ENCODE measurements at regions not wholly inside any gene's neighbourhood (a gene's known extent, or its start where the extent isn't known, plus 50 kb on each side); places are given as distances from the start of the nearest gene placed in this dataset.
"Not testable (repeated sequence)": the region's sequence is repeated elsewhere in the genome, so short reads cannot be mapped to it uniquely, and the experiment has no call there.

- ChIA-PET POLR2A (no interaction called here), CTCF (interaction anchor here (1.2 to 2.8 kb wide), 5 partner anchors 9 to 22 kb away, joined by 3 to 12 read pairs (median 9); no protein-coding TSS in a partner anchor)
- TF ChIP-seq CTCF (IDR thresholded peaks at IDR 0.05; ENCODE audit: control extremely low read depth, extremely low read depth, low read depth, missing control alignments), result no peak
- DNase-seq (ENCODE audit: extremely low spot score), result no peak
Observed at GRCh38 chr2:204160989-204161388, 224.4 kb downstream of the ICOS start.

GRCh38 chr2:204161886-204162285 lies 225.3 kb downstream of the ICOS start:
- ChIA-PET POLR2A (no interaction called here), CTCF (interaction anchor here (1.2 to 2.8 kb wide), 4 partner anchors 8 to 95 kb away, joined by 3 to 12 read pairs (median 8); no protein-coding TSS in a partner anchor)
- TF ChIP-seq CTCF (IDR thresholded peaks at IDR 0.05; ENCODE audit: control extremely low read depth, extremely low read depth, low read depth, missing control alignments), result no peak
- DNase-seq (ENCODE audit: extremely low spot score), result no peak

DNA sequence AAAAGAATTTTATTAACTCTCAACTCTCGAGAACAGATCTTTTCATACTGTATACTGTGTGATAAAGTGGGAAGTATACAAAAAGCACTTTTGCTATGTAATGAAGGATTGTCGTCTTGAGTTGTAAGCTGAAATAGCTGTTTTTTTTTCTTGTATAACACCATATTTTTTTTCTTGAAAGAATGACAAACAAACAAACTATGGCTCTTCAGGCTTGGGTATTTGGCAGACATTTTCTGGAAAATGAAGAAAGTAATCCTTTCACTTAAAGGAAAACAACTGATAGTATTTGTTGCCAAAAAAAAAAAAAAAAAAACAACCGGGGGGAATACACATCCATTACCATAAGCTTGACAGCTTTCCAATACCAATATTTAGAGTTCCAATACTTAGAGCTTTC lies 230.4 kb downstream of the ICOS start:
- no peak for DNase-seq (ENCODE audit: extremely low spot score)
- ChIA-PET CTCF (interaction anchor here (0.7 to 3.4 kb wide), 4 partner anchors 11 to 95 kb away, joined by 3 to 22 read pairs (median 4); no protein-coding TSS in a partner anchor), POLR2A (no interaction called here)
- TF ChIP-seq CTCF (IDR thresholded peaks at IDR 0.05; ENCODE audit: control extremely low read depth, extremely low read depth, low read depth, missing control alignments), result no peak

DNA sequence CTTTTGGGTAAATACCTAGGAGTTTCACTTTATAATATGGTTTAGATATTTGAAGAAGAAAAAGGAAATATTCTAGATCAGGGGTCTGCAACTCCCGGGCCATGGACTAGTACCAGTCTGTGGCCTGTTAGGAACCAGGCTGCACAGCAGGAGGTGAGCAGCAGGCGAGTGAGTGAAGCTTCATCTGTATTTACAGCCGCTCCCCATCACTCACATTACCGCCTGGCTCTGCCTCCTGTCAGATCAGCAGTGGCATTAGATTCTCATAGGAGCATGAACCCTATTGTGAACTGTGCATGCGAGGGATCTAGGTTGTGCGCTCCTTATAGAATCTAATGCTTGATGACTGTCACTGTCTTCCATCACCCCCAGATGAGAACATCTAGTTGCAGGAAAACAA lies 231.1 kb downstream of the ICOS start:
- POLR2A ChIA-PET; DNase-seq (ENCODE audit: extremely low spot score): not testable (repeated sequence)
- CTCF ChIA-PET, result interaction anchor here (1.0 to 3.4 kb wide), 2 partner anchors 9 to 10 kb away, joined by 3 to 22 read pairs; no protein-coding TSS in a partner anchor

DNA sequence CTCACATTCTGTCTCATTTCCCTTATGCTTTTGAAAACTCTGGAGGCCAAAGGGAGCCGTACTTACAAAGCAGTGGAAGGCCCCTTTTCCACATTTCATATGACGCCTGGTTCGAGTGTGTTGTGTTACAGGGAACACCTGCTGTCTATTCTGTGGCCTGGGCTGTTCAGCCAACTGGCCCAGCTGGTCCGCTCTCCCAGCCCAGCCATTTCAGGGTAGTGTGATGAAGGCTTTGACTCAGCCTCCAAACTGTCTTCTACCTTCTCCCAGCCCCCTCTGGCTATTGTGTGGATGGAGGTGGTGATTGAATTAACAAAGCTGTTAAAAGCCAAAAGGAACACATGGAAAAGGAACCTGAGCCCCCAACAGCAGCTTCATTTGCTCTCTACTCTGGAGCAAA lies 233.8 kb downstream of the ICOS start:
- no peak for TF ChIP-seq CTCF (IDR thresholded peaks at IDR 0.05; ENCODE audit: control extremely low read depth, extremely low read depth, low read depth, missing control alignments)
- ChIA-PET POLR2A (no interaction called here), CTCF (interaction anchor here (2.0 kb wide), 1 partner anchor 10 kb away, joined by 9 read pairs; no protein-coding TSS in a partner anchor)
- DNase-seq (ENCODE audit: extremely low spot score), result no peak

DNA sequence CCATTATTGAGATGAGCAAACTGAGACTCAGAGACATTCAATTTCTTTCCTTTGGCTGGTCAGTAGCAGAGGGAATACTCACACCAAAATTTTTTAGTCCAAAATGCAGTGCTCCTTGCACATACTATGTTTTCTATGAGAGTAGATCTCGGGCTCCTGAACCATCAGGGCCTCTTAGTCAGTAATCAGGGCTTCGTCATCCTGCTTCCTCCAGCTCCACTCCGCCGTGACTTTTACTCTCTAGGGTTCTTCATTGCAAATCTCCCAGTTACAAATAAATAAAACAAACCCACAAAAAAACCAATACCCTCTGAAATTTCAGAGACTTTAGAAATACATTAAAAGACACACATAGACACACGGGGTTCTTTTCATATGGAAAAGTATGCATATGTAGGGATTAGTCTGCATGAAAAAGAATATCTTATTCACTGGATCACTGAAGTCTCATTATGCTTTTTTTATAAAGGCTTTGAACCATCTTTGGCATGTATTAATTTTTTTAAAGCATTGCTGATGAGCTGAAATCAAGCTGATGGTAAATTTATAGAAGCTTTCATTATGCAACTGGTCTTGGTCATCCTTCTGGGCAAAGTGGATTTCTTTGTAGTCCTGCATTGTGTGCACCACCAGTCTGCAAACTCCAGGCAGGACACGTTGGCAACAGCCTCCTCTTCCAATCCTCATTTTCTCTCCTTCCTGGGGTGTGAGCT lies 235.0 kb downstream of the ICOS start:
- no peak for TF ChIP-seq CTCF (IDR thresholded peaks at IDR 0.05; ENCODE audit: control extremely low read depth, extremely low read depth, low read depth, missing control alignments)
- POLR2A ChIA-PET, result no interaction called here
- CTCF ChIA-PET, result no interaction called here
- no peak for DNase-seq (ENCODE audit: extremely low spot score)

DNA sequence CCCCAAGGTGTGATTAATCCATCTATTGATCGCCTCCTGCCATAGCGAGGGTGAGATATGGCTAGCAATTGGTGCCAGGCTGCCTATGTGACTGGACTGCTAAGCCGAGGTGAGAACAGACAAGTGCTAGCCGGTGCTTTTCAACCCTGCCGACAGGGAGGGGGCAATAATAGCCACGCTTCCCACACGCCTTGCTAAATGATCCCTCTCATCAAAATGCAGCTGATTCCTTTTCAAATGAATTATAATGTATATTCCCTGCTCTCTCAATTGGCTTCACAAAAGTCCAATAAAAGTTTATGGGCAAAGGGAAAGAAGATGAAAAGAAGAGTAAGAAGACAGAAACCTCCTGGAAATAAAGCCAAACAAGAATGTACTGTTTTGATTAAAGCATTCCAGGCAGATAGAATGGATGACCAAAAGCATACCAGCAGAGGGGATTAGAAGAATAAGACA lies 235.6 kb downstream of the ICOS start:
- TF ChIP-seq CTCF (IDR thresholded peaks at IDR 0.05; ENCODE audit: control extremely low read depth, extremely low read depth, low read depth, missing control alignments), result no peak
- CTCF ChIA-PET, result no interaction called here
- DNase-seq (ENCODE audit: extremely low spot score), result no peak
- POLR2A ChIA-PET, result no interaction called here

All from GM10248 (cell line).